ENCODE measurements at regions not wholly inside any gene's neighbourhood (a gene's known extent, or its start where the extent isn't known, plus 50 kb on each side); places are given as distances from the start of the nearest gene placed in this dataset.
"Not testable (repeated sequence)": the region's sequence is repeated elsewhere in the genome, so short reads cannot be mapped to it uniquely, and the experiment has no call there.

DNA sequence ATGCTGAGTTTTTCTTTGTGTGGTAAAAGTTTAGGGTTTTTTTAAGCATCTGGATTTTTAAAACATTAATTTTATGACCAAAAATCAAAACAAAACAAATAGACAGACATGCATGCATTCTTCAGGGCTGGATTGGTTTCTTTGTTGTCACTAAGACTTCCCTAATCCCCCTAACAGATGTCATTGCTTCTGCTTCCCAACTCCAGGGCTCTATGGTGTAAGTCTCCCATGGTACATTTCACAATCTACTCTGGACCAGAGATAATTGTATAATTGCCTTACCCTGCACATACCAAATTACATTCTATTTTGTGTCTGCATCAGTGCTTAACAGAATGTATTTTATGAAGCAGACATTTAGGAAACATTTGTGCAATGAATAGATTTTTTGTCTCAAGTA is 529.1 kb upstream of the SMIM31 start:
- TF ChIP-seq, protein P1, sequence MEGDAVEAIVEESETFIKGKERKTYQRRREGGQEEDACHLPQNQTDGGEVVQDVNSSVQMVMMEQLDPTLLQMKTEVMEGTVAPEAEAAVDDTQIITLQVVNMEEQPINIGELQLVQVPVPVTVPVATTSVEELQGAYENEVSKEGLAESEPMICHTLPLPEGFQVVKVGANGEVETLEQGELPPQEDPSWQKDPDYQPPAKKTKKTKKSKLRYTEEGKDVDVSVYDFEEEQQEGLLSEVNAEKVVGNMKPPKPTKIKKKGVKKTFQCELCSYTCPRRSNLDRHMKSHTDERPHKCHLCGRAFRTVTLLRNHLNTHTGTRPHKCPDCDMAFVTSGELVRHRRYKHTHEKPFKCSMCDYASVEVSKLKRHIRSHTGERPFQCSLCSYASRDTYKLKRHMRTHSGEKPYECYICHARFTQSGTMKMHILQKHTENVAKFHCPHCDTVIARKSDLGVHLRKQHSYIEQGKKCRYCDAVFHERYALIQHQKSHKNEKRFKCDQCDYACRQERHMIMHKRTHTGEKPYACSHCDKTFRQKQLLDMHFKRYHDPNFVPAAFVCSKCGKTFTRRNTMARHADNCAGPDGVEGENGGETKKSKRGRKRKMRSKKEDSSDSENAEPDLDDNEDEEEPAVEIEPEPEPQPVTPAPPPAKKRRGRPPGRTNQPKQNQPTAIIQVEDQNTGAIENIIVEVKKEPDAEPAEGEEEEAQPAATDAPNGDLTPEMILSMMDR (conservative IDR thresholded peaks at IDR 0.05; ENCODE audit: low read depth, low read length) = no peak
- H3K4me3 ChIP-seq (ENCODE audit: low read depth, low read length) = no peak overlapping the region
- DNase-seq (ENCODE audit: low read depth) = no peak

GRCh38 chr4:164229255-164229654 is 524.7 kb upstream of the SMIM31 start:
- TF ChIP-seq, protein P1 (conservative IDR thresholded peaks at IDR 0.05; ENCODE audit: low read depth, low read length) = no peak
- no peak for DNase-seq (ENCODE audit: low read depth)
- no peak overlapping the region for H3K4me3 ChIP-seq (ENCODE audit: low read depth, low read length)

DNA sequence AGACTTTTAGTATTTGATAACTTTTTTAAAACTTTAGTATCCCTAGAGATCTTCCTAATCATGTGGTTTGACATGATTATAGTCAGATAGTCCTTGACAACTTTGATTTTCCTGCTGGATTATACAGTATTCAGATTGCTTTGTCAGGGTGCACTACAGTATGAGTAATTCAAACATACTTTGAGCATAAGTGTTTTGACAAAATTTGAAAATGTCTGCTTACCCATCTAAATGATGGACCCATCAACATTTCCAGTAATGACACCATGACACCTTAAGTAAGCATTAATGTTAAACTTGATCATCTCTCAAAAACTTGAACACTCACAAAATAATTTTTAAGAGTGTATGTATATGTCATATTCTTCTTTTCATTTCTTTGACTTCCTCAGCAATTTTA is 514.5 kb upstream of the SMIM31 start:
- no peak for DNase-seq (ENCODE audit: low read depth)
- no peak overlapping the region for H3K4me3 ChIP-seq (ENCODE audit: low read depth, low read length)
- TF ChIP-seq, protein P1 (conservative IDR thresholded peaks at IDR 0.05; ENCODE audit: low read depth, low read length) = no peak

- DNase-seq (ENCODE audit: low read depth) = peak; percentile 47
Observed at GRCh38 chr4:164239976-164240375, 514.0 kb upstream of the SMIM31 start.

GRCh38 chr4:164251257-164251656 is 502.7 kb upstream of the SMIM31 start:
- DNase-seq (ENCODE audit: low read depth) = no peak
- H3K4me3 ChIP-seq (ENCODE audit: low read depth, low read length) = no peak overlapping the region
- TF ChIP-seq, protein P1 (conservative IDR thresholded peaks at IDR 0.05; ENCODE audit: low read depth, low read length) = no peak

More at GRCh38 chr4:164239976-164240375, 514.0 kb upstream of the SMIM31 start:
- H3K4me3 ChIP-seq (ENCODE audit: low read depth, low read length) = no peak overlapping the region
- TF ChIP-seq, protein P1 (conservative IDR thresholded peaks at IDR 0.05; ENCODE audit: low read depth, low read length) = no peak

DNA sequence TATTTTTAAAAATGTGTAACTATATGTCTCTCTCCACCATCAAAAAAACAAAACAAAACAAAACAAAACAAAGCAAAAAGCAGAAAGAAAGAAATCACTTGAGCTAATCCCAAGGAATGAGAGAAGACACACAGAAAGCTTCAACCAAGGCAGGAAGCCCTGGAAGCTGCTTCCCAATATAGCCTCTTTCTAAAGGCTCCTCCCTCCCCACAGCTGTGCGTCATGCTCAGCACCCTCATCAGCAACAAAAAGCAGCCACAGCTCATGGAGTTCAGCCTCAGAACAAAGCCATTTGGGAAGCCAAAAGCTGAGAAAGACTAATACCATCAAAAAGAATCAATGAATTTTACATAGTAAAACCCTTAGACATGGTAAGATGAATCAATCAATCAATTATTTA is 501.6 kb upstream of the SMIM31 start:
- TF ChIP-seq, protein P1 (conservative IDR thresholded peaks at IDR 0.05; ENCODE audit: low read depth, low read length) = no peak
- H3K4me3 ChIP-seq (ENCODE audit: low read depth, low read length) = no peak overlapping the region
- peak; percentile 4 for DNase-seq (ENCODE audit: low read depth)

DNA sequence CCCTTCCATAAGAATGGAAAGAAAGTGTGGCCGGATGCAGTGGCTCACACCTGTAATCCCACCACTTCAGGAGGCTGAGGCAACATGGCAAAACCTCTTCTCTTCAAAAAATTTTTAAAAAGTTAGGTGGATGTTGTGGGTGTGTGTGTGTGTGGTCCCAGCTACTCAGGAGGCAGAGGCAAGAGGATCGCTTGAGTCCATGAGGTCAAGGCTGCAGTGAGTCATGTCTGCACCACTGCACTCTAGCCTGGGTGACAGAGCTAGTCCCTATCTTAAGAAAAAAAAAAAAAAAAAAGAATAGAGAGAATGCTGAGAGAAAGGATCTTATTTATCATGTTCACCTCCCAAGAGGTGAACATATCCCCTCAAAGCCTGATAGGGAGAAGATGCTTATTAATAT is 492.1 kb upstream of the SMIM31 start:
- no peak overlapping the region for H3K4me3 ChIP-seq (ENCODE audit: low read depth, low read length)
- no peak for DNase-seq (ENCODE audit: low read depth)
- TF ChIP-seq, protein P1 (conservative IDR thresholded peaks at IDR 0.05; ENCODE audit: low read depth, low read length) = no peak

DNA sequence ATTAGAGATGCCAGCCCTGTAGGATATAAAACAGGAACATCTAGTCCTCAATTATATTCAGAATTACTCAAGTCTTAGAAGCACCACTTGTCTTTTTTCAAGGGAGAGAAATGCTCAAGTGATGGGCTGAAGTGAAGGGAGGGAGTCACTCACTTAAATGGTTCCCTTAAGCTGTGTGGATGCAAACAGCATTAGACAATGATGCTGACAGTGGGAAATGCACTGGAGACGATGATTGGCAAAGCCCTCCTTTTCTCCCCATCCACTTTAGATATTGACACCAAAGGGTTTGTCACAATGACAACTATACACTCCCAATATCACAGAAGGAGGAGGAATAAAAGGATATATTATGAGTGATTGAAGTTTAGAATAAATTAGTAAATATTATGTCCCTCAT is 491.4 kb upstream of the SMIM31 start:
- not testable (repeated sequence) for DNase-seq (ENCODE audit: low read depth); H3K4me3 ChIP-seq (ENCODE audit: low read depth, low read length)

- DNase-seq (ENCODE audit: low read depth) = peak; percentile 7
- not testable (repeated sequence) for H3K4me3 ChIP-seq (ENCODE audit: low read depth, low read length)
Observed at GRCh38 chr4:164277414-164277813, 476.5 kb upstream of the SMIM31 start.
